Glutamatergic neuron (in vitro differentiated cells): ENCODE measurements at regions not wholly inside any gene's neighbourhood (a gene's known extent, or its start where the extent isn't known, plus 50 kb on each side); places are given as distances from the start of the nearest gene placed in this dataset.

Source experiments
- DNase-seq: peaks from one replicate; pipeline ENCODE4 v3.0.0; 2022
- H3K27ac Mint-ChIP-seq: one replicate; pipeline ENCODE4 v1.8.0; 2020; ENCODE audit warnings: mild to moderate bottlenecking, mixed read lengths, inconsistent platforms; ENCODE audit not compliant: unreplicated experiment
- H3K27me3 Mint-ChIP-seq: one replicate; pipeline ENCODE4 v1.8.0; 2020; ENCODE audit warnings: mild to moderate bottlenecking, moderate library complexity, mixed read lengths, inconsistent platforms; ENCODE audit not compliant: unreplicated experiment
- H3K36me3 Mint-ChIP-seq: one replicate; pipeline ENCODE4 v1.8.0; 2020; ENCODE audit warnings: mild to moderate bottlenecking, mixed read lengths, inconsistent platforms; ENCODE audit not compliant: unreplicated experiment
- H3K4me1 Mint-ChIP-seq: one replicate; pipeline ENCODE4 v1.8.0; 2020; ENCODE audit warnings: mild to moderate bottlenecking, low read depth, mixed read lengths, inconsistent platforms; ENCODE audit not compliant: unreplicated experiment
- H3K4me3 Mint-ChIP-seq: one replicate; pipeline ENCODE4 v1.8.0; 2020; ENCODE audit warnings: mild to moderate bottlenecking, mixed read lengths, inconsistent platforms; ENCODE audit not compliant: unreplicated experiment
- H3K9me3 Mint-ChIP-seq: one replicate; pipeline ENCODE4 v1.8.0; 2020; ENCODE audit warnings: mild to moderate bottlenecking, moderate library complexity, mixed read lengths, inconsistent platforms; ENCODE audit not compliant: unreplicated experiment
- TF ChIP-seq, protein P1 (sequence below): fragments of 200-600 bp; sonication (generic); IDR thresholded peaks from one replicate; pipeline ENCODE4 v1.5.0; 2021; ENCODE audit not compliant: partially characterized antibody, unreplicated experiment

DNA sequence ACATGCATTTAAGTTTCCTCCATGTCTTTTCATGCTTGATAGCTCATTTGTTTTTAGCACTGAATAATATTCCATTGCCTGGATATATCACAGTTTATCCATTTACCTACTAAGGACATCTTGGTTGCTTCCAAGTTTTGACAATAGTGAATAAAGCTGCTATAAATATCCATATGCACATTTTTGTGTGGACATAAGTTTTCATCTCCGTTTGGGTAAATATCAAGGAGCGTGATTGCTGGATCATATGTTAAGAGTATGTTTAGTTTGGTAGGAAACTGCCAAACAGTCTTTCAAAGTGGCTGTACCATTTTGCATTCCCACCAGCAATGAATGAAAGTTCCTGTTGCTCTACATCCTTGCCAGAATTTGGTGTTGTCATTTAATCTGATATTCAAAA is 172.5 kb downstream of the DHX15 start:
- Mint-ChIP-seq H3K27ac (no peak overlapping the region), H3K36me3 (peaks cover 9% of the 10 kb centered on the region), H3K27me3 (peaks cover 1% of the 10 kb centered on the region), H3K9me3 (no peaks in the 10 kb centered on the region), H3K4me1 (no peaks in the 10 kb centered on the region), H3K4me3 (no peak overlapping the region)
- no peak for DNase-seq
- TF ChIP-seq, protein P1, sequence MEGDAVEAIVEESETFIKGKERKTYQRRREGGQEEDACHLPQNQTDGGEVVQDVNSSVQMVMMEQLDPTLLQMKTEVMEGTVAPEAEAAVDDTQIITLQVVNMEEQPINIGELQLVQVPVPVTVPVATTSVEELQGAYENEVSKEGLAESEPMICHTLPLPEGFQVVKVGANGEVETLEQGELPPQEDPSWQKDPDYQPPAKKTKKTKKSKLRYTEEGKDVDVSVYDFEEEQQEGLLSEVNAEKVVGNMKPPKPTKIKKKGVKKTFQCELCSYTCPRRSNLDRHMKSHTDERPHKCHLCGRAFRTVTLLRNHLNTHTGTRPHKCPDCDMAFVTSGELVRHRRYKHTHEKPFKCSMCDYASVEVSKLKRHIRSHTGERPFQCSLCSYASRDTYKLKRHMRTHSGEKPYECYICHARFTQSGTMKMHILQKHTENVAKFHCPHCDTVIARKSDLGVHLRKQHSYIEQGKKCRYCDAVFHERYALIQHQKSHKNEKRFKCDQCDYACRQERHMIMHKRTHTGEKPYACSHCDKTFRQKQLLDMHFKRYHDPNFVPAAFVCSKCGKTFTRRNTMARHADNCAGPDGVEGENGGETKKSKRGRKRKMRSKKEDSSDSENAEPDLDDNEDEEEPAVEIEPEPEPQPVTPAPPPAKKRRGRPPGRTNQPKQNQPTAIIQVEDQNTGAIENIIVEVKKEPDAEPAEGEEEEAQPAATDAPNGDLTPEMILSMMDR, result no peak

DNA sequence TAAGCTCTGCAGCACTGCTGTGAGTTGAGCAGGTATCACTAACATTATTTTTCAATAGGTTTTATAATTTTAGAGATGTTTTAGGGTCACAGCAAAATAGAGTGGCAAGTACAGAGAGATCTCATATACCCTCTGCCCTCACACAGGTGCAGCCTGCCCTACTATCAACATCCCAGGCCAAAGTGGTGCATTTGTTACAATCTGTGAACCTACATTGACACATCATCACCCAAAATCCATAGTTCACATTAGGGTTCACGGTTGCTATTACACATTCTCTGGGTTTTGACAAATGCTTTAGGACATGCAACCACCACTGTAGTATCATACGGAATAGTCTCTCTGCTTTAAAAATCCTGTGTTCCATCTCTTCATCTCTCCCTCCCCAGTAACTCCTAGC is 173.1 kb downstream of the DHX15 start:
- Mint-ChIP-seq H3K9me3 (no peaks in the 10 kb centered on the region), H3K27ac (no peak overlapping the region), H3K4me3 (no peak overlapping the region), H3K27me3 (peaks cover 1% of the 10 kb centered on the region), H3K36me3 (peaks cover 9% of the 10 kb centered on the region), H3K4me1 (no peaks in the 10 kb centered on the region)
- TF ChIP-seq, protein P1, result no peak
- no peak for DNase-seq

DNA sequence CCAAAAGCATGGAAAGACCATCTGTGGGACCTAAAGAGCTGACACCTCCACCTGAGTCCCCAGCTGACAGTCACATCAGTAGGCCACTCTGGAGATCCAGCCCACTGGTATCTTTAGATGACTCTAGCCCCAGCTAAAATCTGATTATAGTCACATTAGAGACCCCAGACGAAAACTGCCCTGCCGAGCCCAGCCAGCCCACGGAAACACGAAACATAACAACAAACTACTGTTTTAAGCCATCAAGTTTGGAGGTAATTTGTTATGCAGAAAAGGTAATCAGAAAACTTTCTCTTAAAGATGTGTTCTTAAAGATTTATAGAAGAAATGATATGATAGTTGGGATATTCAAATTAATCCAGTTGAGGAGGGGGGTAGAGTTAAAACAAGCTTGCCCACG is 175.7 kb downstream of the DHX15 start:
- H3K27me3 Mint-ChIP-seq, result peaks cover 1% of the 10 kb centered on the region
- no peak overlapping the region for H3K27ac Mint-ChIP-seq
- H3K4me1 Mint-ChIP-seq, result no peaks in the 10 kb centered on the region
- no peaks in the 10 kb centered on the region for H3K9me3 Mint-ChIP-seq
- TF ChIP-seq, protein P1, result no peak
- no peak overlapping the region for H3K4me3 Mint-ChIP-seq
- H3K36me3 Mint-ChIP-seq, result peaks cover 9% of the 10 kb centered on the region
- no peak for DNase-seq

DNA sequence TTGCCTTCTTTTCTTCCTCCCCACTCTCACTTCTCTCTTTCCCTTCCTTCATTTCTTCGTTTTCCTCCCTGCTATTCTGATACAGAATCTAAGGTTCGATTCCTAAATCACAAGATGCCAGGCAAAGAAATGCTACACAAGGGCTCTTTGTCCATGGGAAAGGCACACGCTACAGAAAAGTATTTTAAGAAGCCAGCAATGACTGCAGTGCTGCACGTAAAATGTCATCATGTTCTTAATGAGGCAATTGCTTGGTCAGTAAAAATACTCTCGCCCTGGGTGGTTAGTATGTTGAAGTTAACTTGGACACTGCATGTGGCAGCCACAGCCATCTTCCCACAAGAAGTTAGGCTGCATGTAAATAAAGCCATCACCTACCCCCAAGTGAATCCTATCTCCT is 178.4 kb downstream of the DHX15 start:
- H3K36me3 Mint-ChIP-seq, result peaks cover 9% of the 10 kb centered on the region
- TF ChIP-seq, protein P1, result no peak
- H3K27me3 Mint-ChIP-seq, result no peaks in the 10 kb centered on the region
- no peak for DNase-seq
- no peak overlapping the region for H3K27ac Mint-ChIP-seq
- H3K9me3 Mint-ChIP-seq, result no peaks in the 10 kb centered on the region
- no peak overlapping the region for H3K4me3 Mint-ChIP-seq
- H3K4me1 Mint-ChIP-seq, result no peaks in the 10 kb centered on the region

DNA sequence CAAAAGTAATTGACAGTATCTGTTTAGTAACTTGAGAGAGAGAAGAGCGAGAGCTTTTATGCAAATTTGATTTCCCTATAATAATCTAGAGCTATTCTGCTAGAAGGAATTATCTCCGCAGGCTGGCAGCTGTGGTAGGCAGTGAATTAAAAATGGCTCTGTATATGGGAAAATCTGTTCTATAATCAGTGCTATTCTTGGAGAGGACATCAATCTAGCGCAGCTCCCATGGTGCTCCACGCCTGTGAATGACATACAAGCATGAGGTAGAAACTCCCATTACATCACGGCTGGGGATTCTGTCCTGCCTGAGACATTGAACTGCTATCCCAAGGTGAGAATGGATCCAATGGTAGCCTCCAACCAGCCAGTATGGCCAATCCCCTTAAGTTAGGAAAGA is 179.0 kb downstream of the DHX15 start:
- no peak overlapping the region for H3K4me3 Mint-ChIP-seq
- no peaks in the 10 kb centered on the region for H3K4me1 Mint-ChIP-seq
- H3K9me3 Mint-ChIP-seq, result no peaks in the 10 kb centered on the region
- DNase-seq, result no peak
- no peak overlapping the region for H3K27ac Mint-ChIP-seq
- no peaks in the 10 kb centered on the region for H3K27me3 Mint-ChIP-seq
- TF ChIP-seq, protein P1, result no peak
- peaks cover 9% of the 10 kb centered on the region for H3K36me3 Mint-ChIP-seq
